ENCODE measurements at regions not wholly inside any gene's neighbourhood (a gene's known extent, or its start where the extent isn't known, plus 50 kb on each side); places are given as distances from the start of the nearest gene placed in this dataset.
"Not testable (repeated sequence)": the region's sequence is repeated elsewhere in the genome, so short reads cannot be mapped to it uniquely, and the experiment has no call there.

- no peak for DNase-seq (ENCODE audit: low spot score)
Measured at GRCh38 chr2:230593765-230594164, 118.9 kb upstream of the CAB39 start.

GRCh38 chr2:230594286-230594840, 118.3 kb upstream of the CAB39 start:
- DNase-seq (ENCODE audit: low spot score) = no peak

DNA sequence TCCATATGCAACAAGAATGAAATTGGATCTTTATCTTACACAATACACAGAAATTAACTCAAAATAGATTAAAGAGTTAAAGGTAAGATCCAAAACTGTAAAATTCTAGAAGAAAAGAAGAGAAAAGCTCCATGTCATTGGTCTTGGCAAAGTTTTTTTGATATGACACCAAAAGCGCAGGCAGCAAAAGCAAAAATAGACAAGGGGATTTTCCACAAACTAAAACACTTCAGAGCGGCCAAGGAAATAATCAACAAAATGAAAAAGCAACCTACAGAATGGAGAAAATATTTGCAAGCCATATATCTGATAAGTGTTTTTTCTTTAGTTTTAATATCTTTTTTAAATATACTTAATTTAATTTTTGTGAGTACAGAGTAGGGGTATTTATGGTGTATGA, 112.8 kb upstream of the CAB39 start:
- no peak for DNase-seq (ENCODE audit: low spot score)

- DNase-seq (ENCODE audit: low spot score) = no peak
Measured at GRCh38 chr2:230600285-230600684, 112.4 kb upstream of the CAB39 start.

- no peak for DNase-seq (ENCODE audit: low spot score)
Measured at GRCh38 chr2:230600881-230601280, 111.8 kb upstream of the CAB39 start.

GRCh38 chr2:230601510-230601909, 111.1 kb upstream of the CAB39 start:
- no peak for DNase-seq (ENCODE audit: low spot score)

DNA sequence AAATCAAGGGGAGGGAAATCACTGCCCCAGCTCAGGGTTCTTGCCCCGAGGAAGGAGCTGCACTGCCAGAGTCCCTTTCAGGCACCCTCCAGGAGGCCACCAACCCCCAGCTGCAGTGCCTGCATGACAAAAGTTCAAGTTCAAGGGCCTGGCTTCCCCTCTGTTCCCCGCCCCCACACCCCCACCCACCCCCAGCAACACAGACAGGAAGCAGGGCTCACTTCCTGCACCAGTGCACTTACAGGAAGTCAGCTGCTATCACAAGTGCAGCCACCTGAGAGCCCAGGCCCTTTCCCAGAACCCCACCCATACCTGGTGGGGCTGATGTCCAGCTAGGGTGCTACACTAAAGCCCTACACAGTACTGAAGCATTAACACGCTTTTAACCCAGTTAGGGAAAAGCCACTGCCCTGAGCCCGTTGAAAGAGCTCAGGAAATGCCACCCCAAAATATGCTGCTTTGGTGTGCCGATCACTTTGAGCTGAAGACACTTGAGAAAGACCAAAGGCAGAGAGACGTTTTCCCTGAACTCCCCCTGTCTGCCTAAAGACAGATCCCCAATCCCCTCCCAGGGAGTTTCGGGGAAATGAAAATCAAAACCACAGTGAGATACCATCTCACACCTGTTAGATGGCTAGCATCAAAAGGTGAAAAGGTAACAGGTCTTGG, 109.9 kb upstream of the CAB39 start:
- DNase-seq (ENCODE audit: low spot score) = no peak

- not testable (repeated sequence) for DNase-seq (ENCODE audit: low spot score)
Measured at GRCh38 chr2:230603317-230603716, 109.3 kb upstream of the CAB39 start.

GRCh38 chr2:230604158-230604557, 108.5 kb upstream of the CAB39 start:
- DNase-seq (ENCODE audit: low spot score) = not testable (repeated sequence)

DNA sequence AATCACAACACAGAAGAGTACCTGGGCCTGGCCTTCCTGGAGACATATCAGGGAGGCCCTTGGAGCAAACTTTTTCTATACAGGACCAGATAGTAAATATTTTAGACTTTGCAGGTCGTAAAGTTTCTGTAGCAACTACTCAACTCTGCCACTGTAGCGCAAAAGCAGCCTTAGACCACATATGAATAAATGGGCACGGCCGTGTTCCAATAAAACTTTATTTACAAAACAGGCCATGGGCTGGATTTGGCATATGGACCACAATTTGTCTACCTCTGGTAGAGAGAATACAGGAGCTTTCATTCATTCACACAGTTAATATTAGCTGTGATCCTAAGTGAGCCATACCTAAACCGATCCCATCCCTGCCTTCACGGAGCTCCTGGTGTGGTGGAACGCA, 98.6 kb upstream of the CAB39 start:
- DNase-seq (ENCODE audit: low spot score) = peak; percentile 2

DNA sequence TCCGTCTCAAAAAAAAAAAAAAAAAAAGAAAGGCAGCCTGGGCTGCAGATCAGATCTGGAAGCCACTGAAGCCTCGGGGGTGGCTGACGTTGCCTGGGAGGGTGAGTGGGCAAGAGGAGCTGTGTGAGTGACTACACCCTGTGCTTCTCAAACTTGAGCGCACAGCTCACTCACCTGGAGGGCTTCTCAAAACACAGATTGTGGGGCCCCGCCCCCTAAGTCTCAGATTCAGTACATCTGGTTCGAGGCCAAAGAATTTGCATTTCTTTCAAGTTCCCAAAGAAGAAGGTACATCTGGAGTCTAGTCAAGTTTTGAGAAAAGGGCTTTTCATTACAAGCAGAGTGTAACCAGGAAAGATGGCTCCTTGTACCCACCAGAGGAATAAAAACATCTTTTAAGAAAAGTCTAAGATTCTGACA, 97.7 kb upstream of the CAB39 start:
- DNase-seq (ENCODE audit: low spot score) = no peak

GRCh38 chr2:230617256-230617706, 95.4 kb upstream of the CAB39 start:
- DNase-seq (ENCODE audit: low spot score) = peak; percentile 68

DNA sequence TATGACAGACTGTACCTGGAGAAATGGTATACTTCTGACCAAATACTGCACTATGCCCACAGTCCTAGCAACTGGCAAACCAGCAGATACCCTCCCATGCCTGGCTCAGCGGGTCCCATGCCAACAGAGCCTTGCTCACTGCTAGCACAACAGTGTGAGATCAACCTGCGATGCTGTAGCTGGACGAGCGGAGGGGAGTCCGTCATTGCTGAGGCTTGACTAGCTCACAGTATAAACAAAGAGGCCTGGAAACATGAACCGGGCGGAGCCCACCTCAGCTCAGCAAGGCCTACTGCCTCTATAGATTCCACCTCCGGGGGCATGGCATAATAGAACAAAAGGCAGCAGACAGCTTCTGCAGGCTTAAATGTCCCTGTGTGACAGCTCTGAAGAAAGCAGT, 93.2 kb upstream of the CAB39 start:
- DNase-seq (ENCODE audit: low spot score) = no peak

DNA sequence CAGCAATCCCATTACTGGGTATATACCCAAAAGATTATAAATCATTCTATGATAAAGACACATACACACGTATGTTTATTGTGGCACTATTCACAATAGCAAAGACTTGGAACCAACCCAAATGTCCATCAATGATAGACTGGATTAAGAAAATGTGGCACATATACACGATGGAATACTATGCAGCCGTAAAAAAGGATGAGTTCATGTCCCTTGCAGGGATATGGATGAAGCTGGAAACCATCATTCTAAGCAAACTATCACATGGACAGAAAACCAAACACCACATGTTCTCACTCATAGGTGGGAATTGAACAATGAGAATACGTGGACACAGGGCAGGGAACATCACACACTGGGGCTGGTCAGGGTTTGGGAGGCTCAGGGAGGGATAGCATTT, 87.4 kb upstream of the CAB39 start:
- not testable (repeated sequence) for DNase-seq (ENCODE audit: low spot score)

- DNase-seq (ENCODE audit: low spot score) = not testable (repeated sequence)
Measured at GRCh38 chr2:230627091-230627490, 85.6 kb upstream of the CAB39 start.

- peak; percentile 69 for DNase-seq (ENCODE audit: low spot score)
Measured at GRCh38 chr2:230627806-230628724, 84.6 kb upstream of the CAB39 start.

GRCh38 chr2:230631470-230631869, 81.2 kb upstream of the CAB39 start:
- no peak for DNase-seq (ENCODE audit: low spot score)

DNA sequence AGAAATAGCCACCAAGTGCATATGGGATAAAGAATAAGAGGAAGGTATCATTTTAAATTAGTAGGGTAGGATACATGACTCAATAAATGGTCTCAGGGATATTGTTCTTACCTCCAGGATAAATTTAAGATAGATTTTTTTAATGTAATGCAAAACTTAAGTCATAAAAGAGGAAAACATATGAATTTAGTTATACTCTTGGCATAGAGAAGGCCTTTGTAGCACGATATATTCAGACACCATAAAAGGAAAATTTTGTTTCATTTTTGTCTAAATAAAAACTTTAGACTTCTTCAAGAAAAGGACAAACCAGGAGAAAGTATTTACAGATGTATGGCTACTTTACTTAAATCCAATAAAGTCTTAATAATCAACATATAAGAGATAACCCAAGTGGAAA, 78.5 kb upstream of the CAB39 start:
- no peak for DNase-seq (ENCODE audit: low spot score)

- not testable (repeated sequence) for DNase-seq (ENCODE audit: low spot score)
Measured at GRCh38 chr2:230634721-230635313, 77.8 kb upstream of the CAB39 start.

GRCh38 chr2:230636684-230637271, 75.9 kb upstream of the CAB39 start:
- no peak for DNase-seq (ENCODE audit: low spot score)

GRCh38 chr2:230637486-230637885, 75.2 kb upstream of the CAB39 start:
- DNase-seq (ENCODE audit: low spot score) = not testable (repeated sequence)

DNA sequence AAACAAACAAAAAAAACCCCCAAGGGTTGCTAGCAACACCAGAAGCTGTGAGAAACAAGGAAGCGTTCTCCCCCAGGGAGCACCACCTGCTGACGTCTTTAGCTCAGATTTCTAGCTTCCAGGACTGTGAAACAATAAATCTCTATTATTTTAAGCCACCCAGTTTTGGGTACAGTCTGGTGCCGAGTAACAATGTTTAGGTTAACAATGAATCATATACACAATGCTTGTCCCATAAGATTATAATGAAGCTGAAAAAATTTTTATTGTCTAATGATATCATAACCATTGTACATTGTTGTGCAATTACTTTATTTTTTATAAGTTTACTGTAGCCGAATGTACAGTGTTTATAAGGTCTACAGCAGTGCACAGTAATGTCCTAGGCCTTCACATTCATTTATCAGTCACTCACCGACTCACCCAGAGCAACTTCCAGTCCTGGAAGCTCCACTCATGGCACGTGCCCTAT, 72.1 kb upstream of the CAB39 start:
- DNase-seq (ENCODE audit: low spot score) = no peak

Data from AG20443 (cell line).